ENCODE measurements at regions not wholly inside any gene's neighbourhood (a gene's known extent, or its start where the extent isn't known, plus 50 kb on each side); places are given as distances from the start of the nearest gene placed in this dataset.

DNA sequence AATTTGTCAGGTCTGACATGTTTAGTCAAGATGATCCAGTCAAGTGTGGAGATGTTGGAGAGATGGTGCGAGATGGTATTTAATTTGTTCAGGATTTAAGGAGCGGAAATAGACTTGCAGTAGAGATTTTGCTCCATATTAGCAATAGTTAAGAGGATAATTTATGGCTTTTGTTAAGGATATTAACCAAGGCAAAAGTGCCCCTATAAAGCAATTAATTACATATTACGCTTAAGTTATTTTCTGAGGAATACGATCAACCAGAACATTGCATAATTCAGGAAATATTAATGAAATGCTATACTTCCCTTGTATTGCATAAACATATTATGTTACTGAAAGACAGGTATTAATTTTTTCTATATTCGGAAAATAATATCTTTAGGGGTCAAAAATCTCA is 83.9 kb downstream of the ZIC1 start:
- TF ChIP-seq, protein P1, sequence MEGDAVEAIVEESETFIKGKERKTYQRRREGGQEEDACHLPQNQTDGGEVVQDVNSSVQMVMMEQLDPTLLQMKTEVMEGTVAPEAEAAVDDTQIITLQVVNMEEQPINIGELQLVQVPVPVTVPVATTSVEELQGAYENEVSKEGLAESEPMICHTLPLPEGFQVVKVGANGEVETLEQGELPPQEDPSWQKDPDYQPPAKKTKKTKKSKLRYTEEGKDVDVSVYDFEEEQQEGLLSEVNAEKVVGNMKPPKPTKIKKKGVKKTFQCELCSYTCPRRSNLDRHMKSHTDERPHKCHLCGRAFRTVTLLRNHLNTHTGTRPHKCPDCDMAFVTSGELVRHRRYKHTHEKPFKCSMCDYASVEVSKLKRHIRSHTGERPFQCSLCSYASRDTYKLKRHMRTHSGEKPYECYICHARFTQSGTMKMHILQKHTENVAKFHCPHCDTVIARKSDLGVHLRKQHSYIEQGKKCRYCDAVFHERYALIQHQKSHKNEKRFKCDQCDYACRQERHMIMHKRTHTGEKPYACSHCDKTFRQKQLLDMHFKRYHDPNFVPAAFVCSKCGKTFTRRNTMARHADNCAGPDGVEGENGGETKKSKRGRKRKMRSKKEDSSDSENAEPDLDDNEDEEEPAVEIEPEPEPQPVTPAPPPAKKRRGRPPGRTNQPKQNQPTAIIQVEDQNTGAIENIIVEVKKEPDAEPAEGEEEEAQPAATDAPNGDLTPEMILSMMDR (IDR thresholded peaks at IDR 0.05) = no peak
- TF ChIP-seq POLR2A (IDR thresholded peaks at IDR 0.05) = no peak
